ENCODE measurements at regions not wholly inside any gene's neighbourhood (a gene's known extent, or its start where the extent isn't known, plus 50 kb on each side); places are given as distances from the start of the nearest gene placed in this dataset.

- no peak for DNase-seq
Measured at GRCh38 chr3:81439108-81439507, 322.3 kb downstream of the GBE1 start.

- DNase-seq, result no peak
Measured at GRCh38 chr3:81437683-81438082, 323.8 kb downstream of the GBE1 start.

DNA sequence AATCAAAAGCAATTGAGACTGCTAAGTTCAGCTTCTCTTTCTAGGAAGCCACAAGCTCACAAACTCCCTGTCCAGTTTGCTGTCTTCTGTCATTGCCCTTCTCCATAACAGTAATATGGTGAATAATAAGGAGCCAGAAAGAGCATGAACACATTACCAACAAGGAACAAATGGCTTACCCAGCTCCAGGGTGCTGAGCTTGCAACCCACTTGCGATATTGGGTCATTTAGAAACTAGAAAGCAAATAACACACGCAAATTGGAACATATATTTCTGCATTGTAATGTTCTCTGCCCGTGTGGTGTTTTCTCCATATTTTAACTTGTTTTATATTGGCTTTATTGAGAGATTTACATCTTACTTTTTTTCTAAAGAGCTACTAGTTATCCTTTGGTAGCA, 325.3 kb downstream of the GBE1 start:
- no peak for DNase-seq

DNA sequence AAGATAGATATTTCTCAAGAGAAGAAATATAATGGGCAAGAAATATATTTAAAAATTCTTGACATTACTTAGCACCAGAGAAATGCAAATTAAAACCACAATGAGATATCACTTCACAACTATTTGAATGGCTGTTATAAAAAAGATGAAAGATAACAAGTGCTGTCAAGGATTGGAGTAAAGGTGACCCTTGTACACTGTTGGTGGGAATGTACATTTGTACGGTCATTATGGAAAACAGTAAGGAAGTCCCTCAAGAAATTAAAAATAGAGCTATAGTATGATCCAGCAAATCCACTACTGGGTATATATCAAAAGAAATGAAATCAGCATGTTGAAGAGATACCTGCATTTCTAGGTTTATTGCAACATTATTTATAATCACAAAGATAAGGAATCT, 326.4 kb downstream of the GBE1 start:
- DNase-seq, result no peak

- DNase-seq, result no peak
Measured at GRCh38 chr3:81434161-81434560, 327.3 kb downstream of the GBE1 start.

DNA sequence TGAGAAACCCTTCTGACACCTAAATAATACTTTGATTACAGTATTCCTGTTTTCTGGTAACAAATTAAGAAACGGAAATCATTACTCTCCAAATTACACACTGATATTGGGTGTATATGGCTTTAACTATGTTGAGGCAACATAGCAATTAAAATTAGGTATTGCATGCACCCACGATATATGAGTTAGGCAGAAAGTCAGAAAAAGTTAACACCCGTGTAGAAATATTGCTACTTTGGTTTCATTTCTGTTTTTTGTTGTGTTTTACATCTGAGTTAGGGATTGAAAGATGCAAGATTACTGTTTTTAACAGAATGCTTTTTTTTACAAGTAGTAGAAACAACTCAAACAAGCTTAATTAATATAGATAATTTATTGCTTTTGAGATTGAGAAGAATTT, 327.8 kb downstream of the GBE1 start:
- no peak for DNase-seq

DNA sequence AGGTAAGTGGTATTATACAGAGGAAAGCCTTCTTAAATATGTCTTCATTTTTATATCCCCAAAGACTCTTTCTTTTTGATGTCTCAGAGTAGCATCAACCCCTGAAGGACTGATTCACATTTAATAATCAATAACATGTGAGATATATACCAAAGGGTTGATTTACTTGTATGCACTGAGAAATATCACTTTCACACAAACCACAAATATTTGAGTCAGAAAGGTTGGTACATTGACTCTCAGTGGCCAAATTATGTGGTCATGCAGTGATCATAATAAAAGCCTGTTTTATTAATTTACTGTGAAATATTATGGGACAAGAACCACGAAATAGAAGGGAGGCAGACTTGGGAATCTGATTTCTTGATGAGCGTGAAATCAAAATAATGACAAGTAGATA, 329.0 kb downstream of the GBE1 start:
- DNase-seq, result no peak

DNA sequence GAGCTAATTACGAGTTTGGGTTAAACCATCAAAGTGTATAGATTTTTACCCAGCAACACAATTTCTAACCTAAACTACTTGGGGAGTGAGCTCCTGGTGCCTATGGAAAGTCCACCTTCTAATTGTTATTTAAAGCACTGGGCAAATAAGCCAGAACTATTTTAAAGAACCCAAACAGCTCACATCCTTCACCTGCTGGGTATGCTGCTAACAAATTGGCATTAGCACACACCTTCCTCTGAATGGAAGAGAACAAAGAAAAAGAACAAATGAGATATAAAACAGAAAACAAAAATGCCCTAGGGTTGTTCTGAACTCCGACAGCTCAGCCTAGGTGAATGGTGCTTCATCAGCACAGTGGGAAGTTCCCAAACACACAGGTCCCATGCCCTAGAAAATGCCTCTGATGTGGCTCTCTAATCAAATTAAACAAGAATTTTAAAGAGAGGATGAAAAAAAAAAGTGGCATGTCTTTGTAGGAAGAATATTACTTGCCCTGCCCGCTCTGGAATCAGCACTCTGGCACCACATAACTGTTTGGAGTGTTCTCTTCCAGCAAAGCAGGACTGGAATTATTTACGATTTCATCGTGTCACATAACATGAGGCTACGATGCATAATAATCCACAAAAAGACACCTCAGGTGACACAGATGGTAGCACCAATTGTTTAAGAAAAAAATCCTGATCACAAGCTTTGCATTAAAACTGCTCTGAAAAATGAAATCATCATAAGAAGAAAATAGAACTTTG, 334.4 kb downstream of the GBE1 start:
- DNase-seq, result no peak

GRCh38 chr3:81425198-81425868, 336.1 kb downstream of the GBE1 start:
- no peak for DNase-seq

DNA sequence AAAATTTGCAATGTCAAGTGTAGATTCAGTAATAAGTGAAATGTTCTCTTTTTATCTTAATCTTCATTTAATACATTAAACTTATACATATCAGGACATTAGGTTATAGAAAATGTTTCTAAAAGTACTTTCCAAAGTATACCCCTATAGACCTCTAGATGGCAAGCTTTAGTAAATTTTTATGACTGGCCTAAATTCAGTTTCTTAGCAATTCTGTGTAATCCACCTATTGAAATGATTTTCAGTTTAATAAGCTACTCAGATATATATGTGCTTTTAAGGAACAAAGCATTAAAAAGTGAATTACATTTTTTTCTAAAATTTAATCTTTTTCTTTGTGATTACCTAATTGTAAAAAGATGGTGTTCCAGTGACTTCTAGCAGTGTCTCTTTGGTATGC, 342.2 kb downstream of the GBE1 start:
- no peak for DNase-seq

- no peak for DNase-seq
Measured at GRCh38 chr3:81416812-81417211, 344.6 kb downstream of the GBE1 start.

DNA sequence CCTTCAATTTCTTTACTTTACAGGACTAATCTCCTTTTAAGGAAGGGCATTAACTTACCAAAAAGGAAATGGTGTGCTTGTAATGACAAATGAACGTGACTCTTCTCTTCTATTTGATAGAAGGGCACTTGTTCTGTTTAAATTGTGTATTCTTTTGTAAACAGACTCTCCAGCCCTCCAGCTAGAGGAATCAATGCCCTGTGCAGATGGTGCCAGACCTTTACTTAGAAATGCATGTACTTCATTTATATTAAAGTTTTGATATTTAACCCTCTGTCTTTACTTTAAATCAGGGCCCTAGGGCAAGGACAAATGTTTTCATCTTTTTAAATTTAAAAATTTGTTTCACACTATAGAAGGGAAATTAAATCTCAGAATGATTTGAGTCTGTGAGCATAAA, 355.1 kb downstream of the GBE1 start:
- DNase-seq, result no peak

DNA sequence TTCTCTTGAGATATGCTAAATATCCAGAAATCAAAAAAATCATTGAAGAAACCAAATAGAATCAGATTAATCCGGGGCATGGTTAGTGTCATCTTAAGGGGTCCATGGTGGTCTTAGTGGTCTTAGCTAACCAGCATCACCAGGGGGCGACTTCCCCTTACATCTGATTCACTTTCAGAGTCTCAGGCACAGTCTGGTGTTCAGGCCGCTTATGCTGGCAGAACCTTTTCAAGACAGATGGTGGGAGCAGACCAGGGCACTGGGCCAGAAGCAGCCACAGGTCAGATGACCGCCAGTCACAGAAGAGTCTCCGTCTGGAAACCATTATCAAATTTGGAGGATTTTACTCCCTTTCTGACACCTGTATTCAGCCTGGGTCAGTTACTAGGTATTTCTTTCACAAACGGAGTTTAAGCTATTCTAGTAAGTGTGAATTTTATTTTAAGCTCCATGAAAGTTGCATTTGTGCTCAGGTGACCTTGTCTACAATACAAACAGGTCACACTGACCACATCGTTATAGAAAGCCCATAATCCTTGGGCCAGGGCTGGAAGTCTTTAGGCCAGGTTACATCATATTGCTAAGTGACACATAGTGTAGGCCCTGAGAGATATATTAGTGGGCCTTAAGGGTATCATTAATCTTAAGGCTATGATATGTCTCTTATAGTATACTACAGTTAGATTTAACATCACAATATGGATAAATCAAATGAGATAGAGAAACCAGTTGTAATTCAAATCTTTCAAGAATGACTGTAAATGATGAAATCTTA, 365.5 kb downstream of the GBE1 start:
- no peak for DNase-seq

DNA sequence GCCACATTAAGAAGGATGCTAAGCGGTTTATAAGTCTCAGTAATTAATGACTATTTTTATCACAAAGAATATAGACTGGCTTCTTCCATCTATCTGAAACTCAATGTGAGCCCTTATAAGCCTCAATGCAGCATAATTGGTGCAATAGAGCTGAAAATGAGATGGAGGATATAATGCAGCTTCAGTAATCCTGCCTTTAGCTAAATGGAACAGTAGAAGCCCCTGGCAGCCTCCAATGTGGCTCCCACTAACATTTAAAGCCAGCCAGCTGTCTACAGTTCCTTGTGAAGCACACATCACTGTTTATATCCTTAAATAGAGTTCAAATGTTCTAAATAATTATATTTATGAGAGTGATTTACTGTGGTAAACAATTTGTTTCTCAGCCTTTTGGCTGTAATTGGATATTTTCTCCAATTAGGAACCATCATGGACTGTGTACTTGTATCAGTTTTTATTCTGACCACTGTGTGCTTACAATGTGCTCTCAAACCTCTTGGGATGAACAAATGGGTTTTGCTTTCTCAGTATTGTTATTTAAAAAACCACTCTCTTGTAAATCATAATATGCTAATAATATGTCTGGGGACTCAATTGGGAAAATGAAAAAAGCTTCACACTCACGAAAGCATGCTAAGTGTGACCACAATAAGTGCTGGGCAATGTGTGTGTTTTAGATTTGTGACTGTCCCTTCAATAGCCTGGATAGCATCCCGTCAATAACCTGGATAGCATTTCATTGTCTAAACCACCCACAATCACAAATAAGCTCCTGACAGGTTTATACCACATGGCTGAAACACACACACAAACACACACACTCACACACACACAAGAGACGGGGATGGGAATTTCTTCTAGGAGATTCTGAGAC, 366.6 kb downstream of the GBE1 start:
- DNase-seq, result no peak

GRCh38 chr3:81393251-81393650, 368.2 kb downstream of the GBE1 start:
- DNase-seq, result no peak

- no peak for DNase-seq
Measured at GRCh38 chr3:81390796-81391195, 370.6 kb downstream of the GBE1 start.

GRCh38 chr3:81388191-81388590, 373.3 kb downstream of the GBE1 start:
- DNase-seq, result no peak

DNA sequence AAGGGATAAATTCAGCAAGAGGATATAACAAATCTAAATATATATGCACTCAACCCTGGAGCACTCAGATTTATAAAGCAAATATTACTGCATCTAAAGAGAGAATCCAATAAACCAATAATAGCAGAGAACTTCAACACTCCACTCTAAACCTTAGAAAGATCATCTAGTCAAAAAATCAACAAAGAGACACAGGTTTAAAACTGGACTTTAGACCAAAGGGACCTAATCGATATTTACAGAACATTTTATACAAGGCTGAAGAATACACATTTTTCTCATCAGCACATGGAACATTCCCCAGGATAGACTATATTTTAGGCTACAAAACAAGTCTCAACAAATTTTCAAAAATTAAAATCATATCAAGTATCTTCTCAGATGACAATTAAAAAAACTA, 379.0 kb downstream of the GBE1 start:
- no peak for DNase-seq

GRCh38 chr3:81380234-81380633, 381.2 kb downstream of the GBE1 start:
- no peak for DNase-seq

DNA sequence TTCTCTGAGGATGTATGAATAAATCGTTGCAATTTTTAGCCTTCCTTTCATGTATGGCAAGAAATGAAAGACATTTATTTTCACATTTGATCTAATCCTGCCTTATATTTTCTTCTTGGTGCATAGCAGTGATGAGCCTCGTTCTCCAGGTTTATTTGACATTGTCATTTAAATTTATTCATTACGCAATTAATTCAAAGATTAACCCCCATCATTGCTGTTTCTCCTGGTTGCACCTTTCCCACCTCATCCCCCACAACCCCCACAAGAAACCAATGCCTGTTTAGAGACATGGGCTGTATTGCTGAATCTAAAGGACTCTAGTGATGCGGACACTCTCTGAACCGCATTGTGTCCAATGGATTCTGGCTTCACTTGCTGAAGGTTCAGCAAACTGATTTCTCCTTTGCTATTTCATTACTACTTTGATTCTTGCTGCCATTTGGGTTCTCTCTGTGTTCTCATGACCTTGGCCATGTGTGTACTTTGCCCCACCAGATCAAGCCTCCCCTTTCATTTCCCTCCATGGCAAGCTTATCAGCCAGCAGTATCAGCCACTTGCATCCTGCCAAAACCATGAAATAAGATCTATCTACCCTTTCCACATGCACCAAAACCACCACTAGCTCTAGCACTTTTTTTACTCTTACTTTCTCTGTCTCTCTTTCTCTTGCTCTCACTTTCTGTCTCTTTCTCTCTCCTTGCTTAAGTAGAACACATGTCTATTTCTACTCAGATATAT, 382.7 kb downstream of the GBE1 start:
- DNase-seq, result no peak

DNA sequence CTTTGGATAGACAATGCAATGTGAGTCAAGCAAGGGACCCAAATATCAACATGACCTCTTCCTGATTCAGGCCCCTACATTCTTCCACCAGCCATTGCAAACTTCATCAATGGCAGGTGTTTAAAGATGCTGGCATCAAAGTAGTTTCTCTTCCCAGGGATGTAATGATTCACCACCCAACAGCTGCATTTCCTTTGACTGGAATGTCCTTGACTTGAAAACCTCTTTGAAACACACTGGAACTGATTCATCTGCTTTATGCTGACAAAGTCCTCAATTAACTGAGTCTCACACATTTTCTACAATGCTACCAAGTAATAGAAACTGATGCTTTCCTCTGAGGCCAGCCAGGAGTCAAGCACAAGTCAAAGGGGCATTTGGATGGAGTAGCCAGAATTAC, 385.5 kb downstream of the GBE1 start:
- DNase-seq, result no peak

- no peak for DNase-seq
Measured at GRCh38 chr3:81364411-81364810, 397.0 kb downstream of the GBE1 start.

Data from activated effector memory CD4-positive, alpha-beta T cell treated with anti-CD3 and anti-CD28 coated beads, Interleukin-2, amount 50 U/mL, for 16 hours (primary cell).